ENCODE measurements at regions not wholly inside any gene's neighbourhood (a gene's known extent, or its start where the extent isn't known, plus 50 kb on each side); places are given as distances from the start of the nearest gene placed in this dataset.
"Not testable (repeated sequence)": the region's sequence is repeated elsewhere in the genome, so short reads cannot be mapped to it uniquely, and the experiment has no call there.

GRCh38 chr1:218933513-218933912, 240.2 kb upstream of the LYPLAL1 start:
- Histone ChIP-seq H3K36me3 (ENCODE audit: control insufficient read depth, insufficient read depth, low read length) (no peaks in the 10 kb centered on the region), H3K27me3 (replicated peaks; ENCODE audit: control insufficient read depth, insufficient read depth, low read length) (no peaks in the 10 kb centered on the region), H3K4me3 (ENCODE audit: low read depth, low read length) (no peak overlapping the region), H3K9me3 (no peaks in the 10 kb centered on the region), H3K4me1 (peaks cover 10% of the 10 kb centered on the region; the same call in 1 of the 2 replicates)
- Mint-ChIP-seq H3K9me3 (ENCODE audit: unreplicated experiment) (peaks cover 17% of the 10 kb centered on the region), H3K36me3 (ENCODE audit: insufficient read depth, unreplicated experiment) (no peaks in the 10 kb centered on the region), H3K27ac (ENCODE audit: unreplicated experiment) (no peak overlapping the region), H3K27me3 (ENCODE audit: insufficient read depth, unreplicated experiment) (no peaks in the 10 kb centered on the region), H3K4me3 (ENCODE audit: unreplicated experiment) (no peak overlapping the region), H3K4me1 (ENCODE audit: low read depth, unreplicated experiment) (no peaks in the 10 kb centered on the region)
- intact Hi-C loops (cut with micrococcal nuclease; ENCODE audit: unreplicated experiment) = no loop called here
- no TSS peak for BruUV-seq (replicated peaks)
- ChIA-PET CTCF (no interaction called here), POLR2A (no interaction called here)
- TF ChIP-seq, protein P1, sequence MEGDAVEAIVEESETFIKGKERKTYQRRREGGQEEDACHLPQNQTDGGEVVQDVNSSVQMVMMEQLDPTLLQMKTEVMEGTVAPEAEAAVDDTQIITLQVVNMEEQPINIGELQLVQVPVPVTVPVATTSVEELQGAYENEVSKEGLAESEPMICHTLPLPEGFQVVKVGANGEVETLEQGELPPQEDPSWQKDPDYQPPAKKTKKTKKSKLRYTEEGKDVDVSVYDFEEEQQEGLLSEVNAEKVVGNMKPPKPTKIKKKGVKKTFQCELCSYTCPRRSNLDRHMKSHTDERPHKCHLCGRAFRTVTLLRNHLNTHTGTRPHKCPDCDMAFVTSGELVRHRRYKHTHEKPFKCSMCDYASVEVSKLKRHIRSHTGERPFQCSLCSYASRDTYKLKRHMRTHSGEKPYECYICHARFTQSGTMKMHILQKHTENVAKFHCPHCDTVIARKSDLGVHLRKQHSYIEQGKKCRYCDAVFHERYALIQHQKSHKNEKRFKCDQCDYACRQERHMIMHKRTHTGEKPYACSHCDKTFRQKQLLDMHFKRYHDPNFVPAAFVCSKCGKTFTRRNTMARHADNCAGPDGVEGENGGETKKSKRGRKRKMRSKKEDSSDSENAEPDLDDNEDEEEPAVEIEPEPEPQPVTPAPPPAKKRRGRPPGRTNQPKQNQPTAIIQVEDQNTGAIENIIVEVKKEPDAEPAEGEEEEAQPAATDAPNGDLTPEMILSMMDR (IDR thresholded peaks at IDR 0.05; ENCODE audit: insufficient read depth in 1 of 2, low read depth in 1 of 2, low read length in 1 of 2, severe bottlenecking in 1 of 2, unreplicated experiment in 1 of 2) = no peak
- DNase-seq = no peak

DNA sequence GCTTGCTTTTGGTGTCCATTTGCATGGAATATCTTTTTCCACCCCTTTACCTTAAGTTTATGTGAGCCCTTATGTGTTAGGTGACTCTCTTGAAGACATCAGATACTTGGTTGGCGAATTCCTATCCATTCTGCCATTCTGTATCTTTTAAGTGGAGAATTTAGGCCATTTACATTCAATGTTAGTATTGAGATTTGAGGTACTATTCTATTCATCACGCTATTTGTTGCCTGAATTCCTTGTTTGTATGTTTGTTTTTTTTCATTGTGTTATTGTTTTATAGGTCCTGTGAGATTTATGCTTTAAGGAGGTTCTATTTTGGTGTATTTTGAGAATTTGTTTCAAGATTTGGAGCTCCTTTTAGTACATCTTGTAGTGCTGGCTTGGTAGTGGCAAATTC, 238.3 kb upstream of the LYPLAL1 start:
- H3K27me3 ChIP-seq (replicated peaks; ENCODE audit: control insufficient read depth, insufficient read depth, low read length); H3K36me3 Mint-ChIP-seq (ENCODE audit: insufficient read depth, unreplicated experiment); H3K4me1 Mint-ChIP-seq (ENCODE audit: low read depth, unreplicated experiment); H3K4me3 Mint-ChIP-seq (ENCODE audit: unreplicated experiment); BruUV-seq (replicated peaks); H3K9me3 ChIP-seq; CTCF ChIA-PET; H3K27me3 Mint-ChIP-seq (ENCODE audit: insufficient read depth, unreplicated experiment); H3K27ac Mint-ChIP-seq (ENCODE audit: unreplicated experiment); intact Hi-C loops (cut with micrococcal nuclease; ENCODE audit: unreplicated experiment); DNase-seq; H3K36me3 ChIP-seq (ENCODE audit: control insufficient read depth, insufficient read depth, low read length); H3K4me1 ChIP-seq; H3K4me3 ChIP-seq (ENCODE audit: low read depth, low read length); POLR2A ChIA-PET: not testable (repeated sequence)
- H3K9me3 Mint-ChIP-seq (ENCODE audit: unreplicated experiment) = peaks cover 27% of the 10 kb centered on the region

DNA sequence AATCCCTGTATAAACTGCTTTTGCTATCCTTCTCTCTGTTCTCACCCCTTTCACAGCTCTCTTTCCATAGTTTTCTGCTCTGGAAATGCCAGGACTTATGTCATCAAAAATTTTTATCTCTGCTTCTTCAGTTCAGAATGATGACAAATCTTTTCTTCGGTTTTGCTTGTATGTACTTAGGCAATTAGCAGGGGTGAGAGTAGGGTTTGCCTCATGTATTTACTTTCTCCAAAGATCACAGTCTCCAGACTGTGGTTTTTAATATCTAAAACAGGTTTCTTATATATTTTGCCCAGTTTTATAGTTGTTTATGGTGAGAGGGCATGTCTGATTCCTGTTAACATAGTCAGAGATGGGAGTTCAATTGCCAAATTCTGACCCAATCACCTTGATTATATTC, 235.4 kb upstream of the LYPLAL1 start:
- no TSS peak for BruUV-seq (replicated peaks)
- ChIA-PET CTCF (no interaction called here), POLR2A (no interaction called here)
- no peaks in the 10 kb centered on the region for H3K4me1 ChIP-seq
- Mint-ChIP-seq H3K4me3 (ENCODE audit: unreplicated experiment) (no peak overlapping the region), H3K27ac (ENCODE audit: unreplicated experiment) (no peak overlapping the region), H3K27me3 (ENCODE audit: insufficient read depth, unreplicated experiment) (no peaks in the 10 kb centered on the region), H3K9me3 (ENCODE audit: unreplicated experiment) (peaks cover 33% of the 10 kb centered on the region), H3K36me3 (ENCODE audit: insufficient read depth, unreplicated experiment) (no peaks in the 10 kb centered on the region), H3K4me1 (ENCODE audit: low read depth, unreplicated experiment) (no peaks in the 10 kb centered on the region)
- H3K36me3 ChIP-seq (ENCODE audit: control insufficient read depth, insufficient read depth, low read length) = no peaks in the 10 kb centered on the region
- no peak overlapping the region for H3K4me3 ChIP-seq (ENCODE audit: low read depth, low read length)
- no peak for DNase-seq
- TF ChIP-seq, protein P1 (IDR thresholded peaks at IDR 0.05; ENCODE audit: insufficient read depth in 1 of 2, low read depth in 1 of 2, low read length in 1 of 2, severe bottlenecking in 1 of 2, unreplicated experiment in 1 of 2) = no peak
- no peaks in the 10 kb centered on the region for H3K9me3 ChIP-seq
- intact Hi-C loops (cut with micrococcal nuclease; ENCODE audit: unreplicated experiment) = no loop called here
- H3K27me3 ChIP-seq (replicated peaks; ENCODE audit: control insufficient read depth, insufficient read depth, low read length) = no peaks in the 10 kb centered on the region

- CTCF ChIA-PET = no interaction called here
- H3K27ac Mint-ChIP-seq (ENCODE audit: unreplicated experiment) = no peak overlapping the region
- no peak overlapping the region for H3K4me3 ChIP-seq (ENCODE audit: low read depth, low read length)
Observed at GRCh38 chr1:218939095-218939494, 234.6 kb upstream of the LYPLAL1 start.

More at GRCh38 chr1:218939095-218939494, 234.6 kb upstream of the LYPLAL1 start:
- no peaks in the 10 kb centered on the region for H3K36me3 Mint-ChIP-seq (ENCODE audit: insufficient read depth, unreplicated experiment)
- H3K4me1 Mint-ChIP-seq (ENCODE audit: low read depth, unreplicated experiment) = no peaks in the 10 kb centered on the region
- H3K9me3 Mint-ChIP-seq (ENCODE audit: unreplicated experiment) = peaks cover 33% of the 10 kb centered on the region
- no peak for DNase-seq
- H3K27me3 ChIP-seq (replicated peaks; ENCODE audit: control insufficient read depth, insufficient read depth, low read length) = no peaks in the 10 kb centered on the region
- intact Hi-C loops (cut with micrococcal nuclease; ENCODE audit: unreplicated experiment) = no loop called here
- no peaks in the 10 kb centered on the region for H3K9me3 ChIP-seq
- no peak overlapping the region for H3K4me3 Mint-ChIP-seq (ENCODE audit: unreplicated experiment)
- POLR2A ChIA-PET = no interaction called here
- H3K36me3 ChIP-seq (ENCODE audit: control insufficient read depth, insufficient read depth, low read length) = no peaks in the 10 kb centered on the region
- BruUV-seq (replicated peaks) = no TSS peak
- TF ChIP-seq, protein P1 (IDR thresholded peaks at IDR 0.05; ENCODE audit: insufficient read depth in 1 of 2, low read depth in 1 of 2, low read length in 1 of 2, severe bottlenecking in 1 of 2, unreplicated experiment in 1 of 2) = no peak
- H3K27me3 Mint-ChIP-seq (ENCODE audit: insufficient read depth, unreplicated experiment) = no peaks in the 10 kb centered on the region
- H3K4me1 ChIP-seq = no peaks in the 10 kb centered on the region
